Muscle of back (tissue), 3 donors: ENCODE measurements at regions not wholly inside any gene's neighbourhood (a gene's known extent, or its start where the extent isn't known, plus 50 kb on each side); places are given as distances from the start of the nearest gene placed in this dataset.

Source experiments
- DNase-seq, 3 donors: peaks; one replicate each; pipeline versions ENCODE4 v3.0.0 to v3.0.0-alpha.2; 2013

DNA sequence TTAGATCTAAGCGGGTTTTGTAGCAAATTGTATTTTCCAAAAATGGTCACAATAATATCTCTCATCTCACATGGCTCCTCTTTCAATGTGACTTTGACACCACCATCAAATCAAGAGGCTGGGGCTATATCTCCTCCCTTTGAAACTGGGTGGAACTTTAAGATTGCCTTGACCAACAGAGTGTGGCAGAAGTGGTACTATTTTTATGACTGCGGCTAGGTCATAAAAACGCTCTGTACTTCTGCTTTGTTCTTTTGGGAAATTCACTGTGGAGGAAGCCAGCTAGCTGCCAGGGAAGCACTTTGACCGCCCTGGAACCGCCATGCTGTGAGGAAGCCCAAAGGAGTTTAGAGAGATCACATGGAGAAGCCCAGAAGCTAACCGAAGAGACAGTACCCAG is 50.7 kb upstream of the ACOT11 start:
- DNase-seq = no peak

DNA sequence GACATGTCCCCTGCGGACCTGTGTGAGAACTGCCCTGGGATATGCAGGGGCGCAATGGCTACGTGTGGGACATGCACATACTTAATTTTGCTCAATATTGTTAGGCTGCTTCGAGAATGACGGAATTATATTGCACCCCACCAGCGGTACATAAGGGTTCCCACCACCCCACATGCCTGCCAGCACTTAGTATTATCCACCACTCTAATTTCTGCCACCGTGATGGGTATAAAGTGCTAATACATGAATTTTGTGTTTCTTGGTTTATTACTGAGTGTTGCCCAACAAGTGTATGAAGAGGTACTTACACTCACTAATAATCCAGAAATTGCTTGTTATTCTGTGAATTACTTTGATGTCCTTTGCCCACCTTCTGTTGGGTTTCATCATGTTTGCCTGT is 52.1 kb upstream of the ACOT11 start:
- no peak for DNase-seq

DNA sequence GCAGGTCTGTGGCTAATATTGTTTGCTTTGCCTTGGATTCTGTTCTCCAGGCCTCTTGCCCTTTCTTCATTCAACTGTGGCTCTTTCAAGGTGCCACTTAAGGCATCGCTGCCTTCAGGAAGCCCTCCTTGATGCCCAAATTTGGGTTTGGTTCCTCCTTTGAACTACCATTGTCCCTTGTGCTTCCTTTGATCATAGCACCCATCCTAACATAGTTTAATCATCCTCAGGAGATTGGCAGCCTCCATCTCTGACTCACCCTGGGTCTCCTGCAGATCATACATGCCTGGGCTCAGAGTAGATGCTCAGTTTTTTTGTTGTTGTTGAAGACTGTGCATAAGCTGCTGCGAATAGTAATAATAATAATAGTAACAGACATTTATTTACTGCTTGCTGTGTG is 54.4 kb upstream of the ACOT11 start:
- no peak for DNase-seq

DNA sequence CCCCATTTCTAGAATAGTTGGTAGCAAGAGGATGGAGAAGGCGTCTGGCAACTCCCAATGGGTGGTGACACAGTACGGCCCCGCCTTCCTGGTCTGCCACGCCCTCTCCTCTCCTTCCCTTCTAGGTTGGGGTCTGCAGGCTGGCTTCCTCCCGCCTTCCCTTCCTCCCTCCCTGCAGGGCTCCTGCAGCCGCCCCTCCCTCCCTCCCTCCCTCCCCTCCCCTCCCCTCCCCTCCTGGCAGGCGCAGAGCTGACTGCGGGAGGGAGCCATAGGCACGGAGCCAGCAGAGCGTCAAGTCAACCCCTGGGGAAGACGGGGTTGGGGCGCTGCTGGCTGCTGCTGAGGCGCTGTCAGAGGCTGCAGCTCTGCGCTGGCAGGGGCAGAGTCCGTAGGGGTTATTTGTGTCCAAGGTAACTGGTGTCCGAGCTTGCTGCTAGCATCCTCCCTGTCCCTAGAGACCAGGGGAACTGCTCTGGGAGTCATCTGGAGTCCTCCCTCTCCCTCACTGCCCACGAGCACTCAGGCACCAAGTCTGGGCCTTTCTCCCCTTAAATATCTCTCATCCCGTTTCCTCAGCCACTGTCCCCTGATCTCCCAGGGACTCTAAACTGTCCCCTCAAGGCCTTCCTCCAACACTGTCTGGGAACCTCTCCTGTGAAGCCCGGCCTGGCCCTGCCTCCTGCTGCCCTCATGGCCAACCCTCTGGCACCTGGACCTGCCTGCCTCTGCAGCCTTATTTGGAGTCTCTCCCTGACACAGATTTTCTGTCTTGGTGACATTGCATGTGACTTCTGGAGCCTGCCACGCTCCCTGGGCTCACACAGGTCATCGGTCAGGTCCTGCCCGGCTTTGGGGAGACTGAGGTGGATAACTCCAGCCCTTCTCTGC is 57.4 kb upstream of the ACOT11 start:
- DNase-seq = peak in 1 of 3 donors; percentile 43

DNA sequence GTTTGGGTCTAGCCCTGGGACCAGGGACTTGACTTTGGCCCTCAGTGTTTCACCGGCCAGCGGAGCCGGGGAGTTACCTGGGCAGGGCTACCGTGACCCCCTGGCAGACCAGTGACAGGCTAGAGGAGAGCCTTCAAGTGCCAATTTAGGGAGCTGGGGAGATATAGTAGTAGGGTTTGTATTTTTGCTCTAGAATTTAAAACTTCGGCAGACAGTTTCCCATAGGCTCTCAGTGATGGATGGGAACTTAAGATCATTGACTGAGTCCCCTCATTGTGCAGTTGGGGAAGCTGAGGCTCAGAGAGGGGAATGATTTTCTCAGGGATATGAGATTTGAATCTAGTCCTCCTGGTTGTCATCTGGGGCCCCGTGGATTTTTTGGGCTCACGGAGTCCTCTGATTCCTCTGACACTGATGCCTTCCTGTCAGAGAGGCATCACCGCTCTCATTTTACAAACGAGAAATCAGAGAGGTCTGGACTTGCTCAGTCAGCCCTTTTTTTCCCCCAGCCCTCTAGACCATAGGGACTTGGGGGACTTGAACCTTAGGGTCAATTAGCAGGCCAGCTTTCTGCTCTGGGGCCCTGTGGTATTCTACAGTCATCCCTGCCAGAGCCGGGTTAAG is 58.3 kb upstream of the ACOT11 start:
- DNase-seq = no peak

DNA sequence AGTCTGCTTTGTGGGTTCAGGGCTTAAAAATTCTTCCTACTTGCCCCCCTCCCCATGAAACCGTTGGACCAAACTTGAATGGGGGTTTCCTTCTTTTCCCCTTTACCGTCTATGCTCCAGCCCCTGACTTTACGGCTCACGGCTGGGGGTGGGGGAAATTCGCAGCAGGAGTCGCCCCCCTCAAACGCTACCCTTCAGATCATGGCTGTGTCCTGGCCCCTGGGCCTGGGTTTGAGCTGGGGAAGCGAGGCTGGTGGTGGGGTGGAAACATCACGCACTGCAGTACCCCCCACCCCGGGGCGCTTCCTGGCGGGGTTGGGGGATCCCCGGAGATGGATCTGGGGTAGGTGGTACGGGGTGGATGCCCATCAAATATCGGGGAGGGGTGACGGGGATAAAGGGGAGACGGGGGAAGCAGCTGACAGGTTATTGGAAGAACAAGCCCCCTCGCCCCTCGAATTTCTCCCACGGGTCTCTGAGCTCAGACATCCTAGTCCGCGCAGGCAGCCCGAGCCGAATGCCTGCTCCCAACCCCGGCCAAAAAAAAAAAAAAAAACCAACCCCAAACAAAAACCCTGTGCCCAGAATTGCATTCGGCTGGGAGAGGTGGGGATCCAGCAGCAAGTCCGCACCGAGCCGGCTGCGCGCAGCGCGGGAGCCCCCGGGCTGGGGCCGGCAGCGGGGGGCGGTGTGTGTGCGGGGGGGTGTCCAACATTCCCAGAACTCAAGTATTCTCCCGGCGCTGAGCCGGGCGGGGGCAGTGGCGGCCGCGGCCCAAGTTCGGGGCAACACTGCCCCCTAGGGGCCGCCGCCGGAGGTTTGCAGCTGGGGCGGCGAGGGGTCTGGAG is 59.0 kb upstream of the ACOT11 start:
- DNase-seq = peak; percentile 88 to 96 (median 91)

DNA sequence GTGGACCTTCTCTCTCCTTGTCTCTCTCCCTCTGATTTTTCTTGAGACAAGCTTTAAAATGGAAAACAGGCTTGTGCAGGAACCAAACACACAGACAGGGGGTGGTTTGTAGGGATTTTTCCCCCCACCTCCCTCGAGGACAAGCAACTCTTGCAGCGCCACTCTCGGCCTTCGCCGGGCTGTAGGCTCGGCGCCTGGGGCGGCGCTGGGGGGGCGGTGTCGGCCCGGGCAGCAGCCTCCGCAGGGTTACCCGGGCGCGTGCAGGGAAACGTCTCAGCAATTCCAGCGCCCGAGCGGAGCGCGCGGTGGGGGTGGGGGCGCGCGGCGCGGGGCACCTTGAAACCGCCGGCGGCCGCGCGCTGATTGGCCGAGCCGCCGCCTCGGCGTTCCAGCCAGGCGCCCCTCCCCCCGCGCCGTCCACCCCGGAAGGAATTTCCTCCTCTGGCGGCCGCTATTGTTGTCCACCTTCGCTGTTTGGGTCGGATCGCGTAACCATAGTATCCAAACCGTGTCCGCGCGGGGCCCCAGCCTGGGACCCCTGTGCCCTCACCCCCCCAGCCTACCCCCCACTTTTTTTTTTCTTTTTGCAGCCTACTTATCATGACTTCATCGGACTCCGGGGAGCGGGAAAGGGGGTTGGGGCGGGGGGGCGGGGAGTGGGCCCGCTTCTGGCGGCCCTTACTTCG is 59.8 kb upstream of the ACOT11 start:
- peak; percentile 94 to 97 (median 94) for DNase-seq

DNA sequence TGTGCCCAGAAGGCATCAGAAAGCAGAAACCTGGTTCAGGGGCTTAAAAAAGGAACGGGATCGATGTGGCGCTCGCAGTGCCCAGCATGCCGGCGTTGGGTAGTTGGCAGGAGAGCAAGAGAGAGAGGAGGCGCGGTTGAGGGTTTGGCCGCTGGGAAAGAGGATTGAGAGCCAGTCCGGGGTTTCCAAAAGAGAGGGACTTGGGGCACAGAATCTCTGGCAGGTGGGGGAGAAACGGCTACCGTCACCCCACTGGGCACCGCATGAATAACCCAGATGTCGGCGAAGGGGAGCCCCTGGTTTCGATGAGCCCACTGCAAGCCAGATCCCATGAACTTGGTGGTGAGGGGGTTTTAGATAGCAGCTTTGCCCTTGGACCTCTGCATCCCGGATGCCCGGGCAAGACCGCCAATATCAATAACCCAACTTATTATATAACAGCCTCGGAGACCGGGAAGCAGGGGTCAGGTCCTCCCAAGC is 60.4 kb upstream of the ACOT11 start:
- DNase-seq = no peak

DNA sequence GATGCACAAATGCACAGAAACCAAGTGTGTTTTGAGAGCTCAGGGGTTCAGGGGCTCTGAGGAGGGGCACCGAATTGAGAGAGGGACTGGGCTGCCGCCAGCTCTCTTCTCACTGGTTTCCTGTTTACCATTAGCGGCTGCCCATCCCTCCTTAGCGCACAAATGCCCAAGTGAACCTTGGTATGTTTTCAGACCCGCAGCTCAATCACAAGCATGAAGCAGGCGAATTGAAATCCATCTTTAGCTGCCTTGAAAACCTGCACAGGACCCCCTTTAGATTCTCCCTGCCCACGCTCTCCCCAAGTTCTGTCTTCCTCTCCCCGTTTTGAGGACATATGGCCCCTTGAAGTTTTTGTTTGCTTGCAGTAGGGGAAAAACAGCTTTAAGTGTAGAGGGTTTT is 61.1 kb upstream of the ACOT11 start:
- no peak for DNase-seq

DNA sequence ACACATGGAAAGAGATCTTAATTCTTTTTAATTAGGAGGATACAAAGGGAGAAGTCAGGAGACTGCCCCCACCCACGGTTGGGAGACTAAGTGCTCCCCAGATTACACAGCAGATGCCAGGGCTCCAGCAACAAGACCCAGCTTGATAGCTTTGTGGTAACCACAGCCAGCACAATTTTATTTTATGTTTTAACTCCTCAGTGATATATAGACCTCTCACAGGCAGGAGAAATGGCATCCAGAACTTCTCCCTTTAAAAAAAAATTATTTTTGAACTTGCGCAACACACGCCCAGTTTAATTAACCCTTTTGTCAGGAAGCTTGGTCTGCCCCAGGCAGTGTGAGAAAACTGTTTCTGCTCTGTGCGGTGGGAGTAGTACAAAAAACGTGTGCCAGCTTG is 62.6 kb upstream of the ACOT11 start:
- DNase-seq = no peak

DNA sequence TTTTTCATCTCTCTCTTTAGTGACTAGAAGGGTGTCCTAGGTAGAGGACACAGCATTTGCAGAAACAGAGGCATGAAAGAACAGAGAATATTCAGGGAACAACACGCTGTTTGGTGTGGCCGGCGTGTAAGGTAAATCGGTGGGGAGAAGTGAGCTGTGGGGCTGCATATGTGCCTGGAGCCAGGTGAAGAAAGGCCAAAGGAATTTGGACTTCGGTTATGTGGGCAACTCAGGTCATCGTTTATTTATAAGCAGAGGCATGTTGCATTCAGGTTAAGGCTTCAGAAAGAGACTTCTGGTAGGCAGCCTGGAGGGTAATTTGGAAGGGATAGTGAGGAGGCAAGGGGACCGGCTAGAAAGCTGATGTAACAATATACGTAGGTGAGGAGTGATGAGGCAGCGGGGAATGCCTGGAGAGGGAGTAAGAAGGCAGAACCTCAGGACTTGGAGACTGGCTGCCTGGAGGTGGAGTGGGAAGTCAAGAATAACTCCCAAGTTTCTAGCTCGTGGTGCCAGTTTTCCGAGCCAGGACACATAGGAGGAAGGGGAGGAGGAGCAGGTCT is 64.1 kb upstream of the ACOT11 start:
- no peak for DNase-seq

DNA sequence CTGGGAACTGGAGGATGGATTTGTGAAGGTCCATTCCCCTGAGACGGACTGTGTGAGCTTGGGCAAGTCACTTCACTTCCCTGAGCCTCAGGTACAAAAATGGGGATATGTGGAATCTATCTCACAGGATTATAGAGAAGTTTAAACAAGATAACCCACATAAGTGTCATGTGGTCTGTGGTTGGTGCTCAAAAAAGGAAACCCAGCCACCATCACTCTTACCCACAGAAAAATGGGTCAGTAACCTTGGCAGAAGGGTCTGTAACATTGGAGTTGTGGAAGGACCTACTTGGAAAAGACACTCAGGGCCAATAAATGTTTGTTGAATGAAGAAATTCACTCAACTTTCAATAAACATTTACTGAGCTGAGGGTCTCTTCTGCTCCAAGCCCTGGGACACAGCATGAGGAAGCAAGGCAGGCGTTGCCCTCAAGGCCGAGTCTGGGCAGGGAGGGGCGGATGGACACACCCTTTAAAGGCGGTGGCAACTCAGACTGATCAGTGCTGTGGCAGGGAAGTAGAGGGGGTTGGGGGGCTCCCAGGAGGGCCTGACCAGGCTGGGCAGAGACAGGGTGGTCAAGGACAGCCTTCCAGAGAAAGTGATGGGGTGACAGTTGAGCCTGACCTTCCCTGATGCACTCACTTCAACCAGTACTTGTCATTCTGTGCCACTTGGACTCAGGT is 66.7 kb upstream of the ACOT11 start:
- no peak for DNase-seq

DNA sequence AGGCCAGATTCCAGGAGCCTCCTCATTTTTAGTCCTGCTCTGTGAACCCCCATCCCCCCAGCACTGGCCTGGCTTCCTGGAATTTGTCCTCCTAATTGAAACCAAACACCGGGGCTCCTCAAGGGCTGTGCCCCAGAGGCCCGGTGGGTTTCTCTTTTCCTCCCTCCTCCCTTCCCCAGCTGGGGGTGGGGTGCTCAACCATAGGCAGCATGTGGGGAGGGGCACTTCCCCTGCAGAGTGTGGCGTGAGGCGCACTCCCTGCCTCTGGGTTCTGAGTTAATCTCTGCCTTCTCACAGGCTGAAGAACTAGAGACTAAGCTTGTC is 67.5 kb upstream of the ACOT11 start:
- DNase-seq = peak in 2 of 3 donors; percentile 66 to 71

DNA sequence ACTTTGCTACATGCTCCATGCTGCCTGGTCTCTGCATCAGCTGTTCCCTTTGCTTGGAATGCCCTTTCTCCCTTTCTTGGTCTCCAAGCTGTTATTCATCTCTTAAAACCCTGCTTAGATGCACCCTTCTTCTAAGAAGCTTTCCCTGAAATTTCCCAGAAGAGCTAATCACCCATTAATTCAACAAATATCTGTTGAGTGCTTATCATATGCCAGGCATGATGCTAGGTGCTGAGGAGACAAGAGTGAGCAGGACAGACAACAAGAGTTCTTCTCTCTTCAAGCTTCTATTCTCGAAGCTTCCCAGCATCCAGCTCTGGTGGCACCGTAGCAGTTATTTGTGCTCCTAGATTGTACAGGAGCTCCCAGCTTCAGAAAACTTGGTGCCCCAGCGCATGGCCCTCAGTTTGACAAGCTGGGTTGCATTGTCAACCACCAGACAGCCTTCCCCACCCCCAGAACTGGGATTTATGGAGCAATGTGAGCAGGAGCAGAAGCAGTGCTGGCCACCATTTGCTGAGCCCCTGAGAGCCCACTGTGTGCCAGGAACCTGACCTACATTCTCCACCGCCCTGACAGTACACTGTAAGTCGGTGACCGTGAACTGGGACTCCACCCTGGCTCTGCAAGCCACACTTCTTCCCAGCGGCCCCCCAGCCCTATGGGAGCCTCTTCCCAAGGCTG is 68.0 kb upstream of the ACOT11 start:
- no peak for DNase-seq

DNA sequence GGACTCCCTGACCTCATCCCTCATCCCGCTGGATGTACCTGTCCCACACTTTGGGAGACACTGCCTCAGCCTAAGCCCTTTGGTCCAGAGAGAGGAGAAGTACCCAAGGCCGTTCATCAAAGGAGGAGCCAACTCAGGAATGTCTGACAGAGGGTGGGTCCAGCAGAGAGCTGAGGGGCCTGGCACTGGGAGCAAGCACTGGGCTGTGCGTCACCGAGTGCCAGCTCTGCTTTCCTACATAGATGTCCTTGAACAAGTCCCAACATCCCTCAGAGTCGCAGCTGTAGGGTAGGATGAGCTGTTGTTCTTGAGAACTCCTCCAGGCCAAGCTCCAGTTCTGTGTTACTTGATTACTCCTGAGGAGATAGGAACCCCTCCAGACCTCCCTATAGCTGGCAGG is 68.8 kb upstream of the ACOT11 start:
- no peak for DNase-seq

DNA sequence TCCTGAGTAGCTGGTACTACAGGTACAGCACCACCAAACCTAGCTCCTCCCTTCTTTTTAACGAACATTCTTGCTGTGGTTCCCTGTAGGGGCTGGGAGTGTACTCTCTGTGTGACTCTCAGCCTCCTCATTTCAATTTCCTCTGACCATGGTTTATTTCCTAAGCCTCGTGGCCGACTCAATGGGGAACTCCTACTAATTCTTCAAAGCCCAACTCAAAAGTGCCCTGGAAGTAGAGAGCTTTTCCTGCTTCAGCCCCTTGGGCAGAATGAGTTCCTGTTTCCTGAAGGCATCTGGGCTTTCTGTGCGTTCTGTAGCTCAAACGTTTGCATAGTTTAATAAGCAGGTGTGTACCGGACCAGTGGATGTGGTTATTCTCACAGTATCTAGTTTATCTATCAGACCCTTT is 70.9 kb upstream of the ACOT11 start:
- no peak for DNase-seq

DNA sequence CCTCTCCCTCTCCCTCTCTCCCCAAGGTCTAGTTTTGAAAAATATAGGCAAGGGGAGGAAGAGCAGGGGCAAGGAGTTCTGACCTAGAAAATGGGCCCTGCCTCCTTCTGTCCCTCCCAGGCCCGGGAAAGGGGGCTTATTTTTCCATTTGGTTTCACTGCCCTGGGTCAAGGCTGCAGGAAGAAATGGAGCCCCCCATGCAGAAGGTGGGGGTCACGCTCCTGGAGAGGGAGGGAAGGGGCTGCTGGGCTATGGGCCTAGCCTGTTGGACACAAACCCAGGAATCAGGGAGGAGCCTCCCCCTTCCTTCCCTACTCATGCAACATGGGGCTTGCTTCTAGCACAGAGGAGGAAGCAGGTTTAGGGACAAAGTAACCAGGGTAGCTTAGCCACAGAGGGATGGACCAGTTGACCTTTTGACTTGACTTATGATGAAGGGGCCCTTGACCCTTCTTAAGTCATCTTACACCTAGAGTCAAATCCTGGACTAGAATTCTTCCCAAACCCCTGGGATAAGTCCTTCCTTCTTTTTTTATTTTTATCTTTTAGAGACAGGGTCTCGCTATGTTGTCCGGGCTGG is 70.4 kb upstream of the SSBP3 start:
- no peak for DNase-seq

DNA sequence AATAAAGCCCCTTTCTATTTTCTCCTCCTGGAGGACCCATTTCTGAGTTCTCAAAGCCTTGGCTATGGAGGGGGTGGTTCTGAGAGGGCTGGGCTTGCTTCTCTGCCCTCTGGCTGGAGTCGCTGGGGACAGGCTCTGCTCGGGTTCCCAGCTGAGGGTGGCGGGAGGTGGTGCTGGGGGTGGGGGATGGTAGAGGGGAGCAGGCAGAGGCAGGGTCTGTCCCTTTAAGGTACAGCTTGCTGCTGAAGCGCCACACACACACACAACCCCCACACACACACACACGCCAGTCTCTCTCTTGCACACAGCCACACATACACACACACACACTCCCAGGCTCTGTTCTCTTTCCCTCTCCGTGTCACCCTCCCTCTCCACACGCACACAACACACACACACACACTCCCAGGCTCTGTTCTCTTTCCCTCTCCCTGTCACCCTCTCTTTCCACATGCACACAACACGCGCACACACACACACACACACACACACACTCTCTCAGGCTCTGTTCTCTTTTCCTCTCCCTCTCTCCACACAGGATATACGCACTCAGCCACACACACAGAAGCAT is 69.8 kb upstream of the SSBP3 start:
- DNase-seq = peak in 2 of 3 donors; percentile 64 to 89

DNA sequence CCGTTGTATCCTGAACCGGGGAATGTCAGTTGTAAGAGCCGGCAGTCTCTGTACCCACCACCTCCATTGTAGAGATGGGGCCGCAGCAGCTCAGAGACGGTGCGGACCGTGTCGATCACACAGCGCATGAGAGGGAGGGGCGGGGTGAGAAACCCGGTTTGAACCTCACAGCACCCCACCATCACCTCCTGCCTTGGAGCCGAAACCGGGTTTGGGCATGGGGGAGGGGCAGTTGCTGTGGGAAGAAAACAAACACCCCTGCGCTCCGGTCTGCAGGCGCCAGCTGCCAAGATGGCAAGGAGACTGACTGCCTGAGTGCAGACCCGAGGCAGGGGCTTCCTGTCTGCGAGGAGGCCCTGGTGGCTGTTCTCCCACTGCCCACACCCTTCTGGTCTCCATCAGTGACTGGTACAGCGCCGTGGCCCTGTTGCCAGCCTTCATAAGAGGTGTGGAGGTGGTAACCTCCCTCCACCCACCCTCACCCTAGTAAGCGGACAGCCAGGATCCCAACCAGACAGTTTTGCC is 69.2 kb upstream of the SSBP3 start:
- DNase-seq = peak in 1 of 3 donors; percentile 68
